OCI-M2 (cell line): ENCODE measurements at regions not wholly inside any gene's neighbourhood (a gene's known extent, or its start where the extent isn't known, plus 50 kb on each side); places are given as distances from the start of the nearest gene placed in this dataset.
A peak's percentile ranks its signal among the peaks of the same experiment; 100 is the strongest.
"Not testable (repeated sequence)": the region's sequence is repeated elsewhere in the genome, so short reads cannot be mapped to it uniquely, and the experiment has no call there.

ENCODE experiments used
- DNase-seq: peaks from one replicate; lab custom pipeline; 2025; ENCODE audit not compliant: unreplicated experiment; lab: John Stamatoyannopoulos, UW

GRCh38 chr3:132084982-132085381 lies 50.2 kb upstream of the CPNE4 start:
- no peak for DNase-seq

GRCh38 chr3:132087356-132087755 lies 52.5 kb upstream of the CPNE4 start:
- DNase-seq: no peak

- DNase-seq: no peak
Measured at GRCh38 chr3:132088291-132088690, 53.5 kb upstream of the CPNE4 start.

- DNase-seq: no peak
Measured at GRCh38 chr3:132090921-132091320, 56.1 kb upstream of the CPNE4 start.

GRCh38 chr3:132116601-132117000 lies 81.8 kb upstream of the CPNE4 start:
- no peak for DNase-seq

GRCh38 chr3:132117642-132118041 lies 82.8 kb upstream of the CPNE4 start:
- no peak for DNase-seq

- no peak for DNase-seq
Measured at GRCh38 chr3:132119531-132119930, 84.7 kb upstream of the CPNE4 start.

- no peak for DNase-seq
Measured at GRCh38 chr3:132124096-132124495, 89.3 kb upstream of the CPNE4 start.

- no peak for DNase-seq
Measured at GRCh38 chr3:132124651-132125284, 90.0 kb upstream of the CPNE4 start.

- DNase-seq: no peak
Measured at GRCh38 chr3:132134611-132135010, 99.8 kb upstream of the CPNE4 start.

GRCh38 chr3:132135628-132136333 lies 101.0 kb upstream of the CPNE4 start:
- DNase-seq: no peak

- no peak for DNase-seq
Measured at GRCh38 chr3:132136334-132136716, 101.5 kb upstream of the CPNE4 start.

- DNase-seq: not testable (repeated sequence)
Measured at GRCh38 chr3:132136902-132137301, 102.1 kb upstream of the CPNE4 start.

- DNase-seq: no peak
Measured at GRCh38 chr3:132145833-132146232, 111.0 kb upstream of the CPNE4 start.

- DNase-seq: no peak
Measured at GRCh38 chr3:132154619-132155018, 119.8 kb upstream of the CPNE4 start.

- no peak for DNase-seq
Measured at GRCh38 chr3:132159145-132159544, 124.3 kb upstream of the CPNE4 start.

GRCh38 chr3:132160198-132160597 lies 125.4 kb upstream of the CPNE4 start:
- no peak for DNase-seq

GRCh38 chr3:132161608-132162007 lies 126.8 kb upstream of the CPNE4 start:
- DNase-seq: no peak

- no peak for DNase-seq
Measured at GRCh38 chr3:132164469-132165092, 129.8 kb upstream of the CPNE4 start.

- DNase-seq: no peak
Measured at GRCh38 chr3:132167870-132168269, 133.1 kb upstream of the CPNE4 start.

GRCh38 chr3:132174500-132174899 lies 139.7 kb upstream of the CPNE4 start:
- no peak for DNase-seq

GRCh38 chr3:132180337-132180791 lies 136.8 kb upstream of the ACP3 start:
- peak; percentile 8 for DNase-seq
